Breast epithelium (tissue), 4 donors: ENCODE measurements at regions not wholly inside any gene's neighbourhood (a gene's known extent, or its start where the extent isn't known, plus 50 kb on each side); places are given as distances from the start of the nearest gene placed in this dataset.

Experiments
- DNase-seq, 2 donors: peaks; one replicate each; pipeline ENCODE4 v3.0.0-alpha.2; 2019; ENCODE audit warnings: low spot score in 2 of 2
- H3K27ac ChIP-seq, 2 donors: fragments of 200-600 bp; sonication (generic) in 1 of 2; one replicate each; pipeline ENCODE4 v1.5.1; 2016 to 2019; ENCODE audit warnings: mild to moderate bottlenecking in 1 of 2
- H3K27me3 ChIP-seq, 2 donors: fragments of 200-600 bp; sonication (generic) in 1 of 2; one replicate each; pipeline versions ENCODE4 v1.5.1 to v1.6.0; 2017 to 2019; ENCODE audit warnings: control low read depth in 1 of 2, mild to moderate bottlenecking in 1 of 2
- H3K36me3 ChIP-seq: fragments of 200-600 bp; one replicate; pipeline ENCODE4 v1.5.1; 2019
- H3K4me1 ChIP-seq, 2 donors: fragments of 200-600 bp; sonication (generic); one replicate each; pipeline ENCODE4 v1.5.1; 2016 to 2019; ENCODE audit warnings: control low read depth in 1 of 2
- H3K4me3 ChIP-seq, 3 donors: fragments of 200-600 bp; sonication (generic); 1 replicate in 2 of 3; 2 replicates in 1 of 3; pipeline ENCODE4 v1.5.1; 2016 to 2019; ENCODE audit warnings: mild to moderate bottlenecking in 3 of 3, moderate library complexity in 2 of 3
- H3K9me3 ChIP-seq, 2 donors: fragments of 200-600 bp; sonication (generic) in 1 of 2; one replicate each; pipeline ENCODE4 v1.5.1; 2016 to 2019; ENCODE audit warnings: control low read depth in 1 of 2
- CTCF ChIP-seq, 3 donors: fragments of 450-650 bp; IDR thresholded peaks; one replicate each; pipeline ENCODE4 v1.5.1; 2016 to 2017; ENCODE audit warnings: antibody characterized with exemption in 3 of 3, mild to moderate bottlenecking in 3 of 3, moderate library complexity in 3 of 3
- POLR2A ChIP-seq: fragments of 450-650 bp; IDR thresholded peaks from one replicate; pipeline ENCODE4 v1.6.1; 2016; ENCODE audit warnings: antibody characterized with exemption, mild to moderate bottlenecking, moderate library complexity
- POLR2AphosphoS5 ChIP-seq, 3 donors: sonication (generic); formaldehyde crosslinking; IDR thresholded peaks; one replicate each; pipeline ENCODE4 v1.6.1; 2017; ENCODE audit warnings: antibody characterized with exemption in 3 of 3
- intact Hi-C: fragments of 100-400 bp; cut with DNase I; formaldehyde crosslinking; loops from one replicate; pipeline ENCODE4 v1.15.1; 2023; ENCODE audit warnings: low total_unique reads

- Histone ChIP-seq H3K27me3 (no peaks in the 10 kb centered on the region), H3K27ac (no peak overlapping the region), H3K4me3 (no peak overlapping the region), H3K9me3 (peaks cover 9 to 19% of the 10 kb centered on the region in 2 donors), H3K4me1 (no peaks in the 10 kb centered on the region), H3K36me3 (no peaks in the 10 kb centered on the region)
- TF ChIP-seq POLR2A (no peak), POLR2AphosphoS5 (IDR thresholded peaks at IDR 0.05) (no peak), CTCF (IDR thresholded peaks at IDR 0.05) (no peak)
- intact Hi-C loops, result no loop called here
- DNase-seq, result no peak
Observed at GRCh38 chr7:63008366-63008765, 990.3 kb upstream of the ZNF722 start.

GRCh38 chr7:63009771-63010170 lies 988.9 kb upstream of the ZNF722 start:
- Histone ChIP-seq H3K4me3 (no peak overlapping the region), H3K27ac (no peak overlapping the region), H3K27me3 (no peaks in the 10 kb centered on the region), H3K9me3 (peaks cover 15 to 33% of the 10 kb centered on the region in 2 donors), H3K36me3 (no peaks in the 10 kb centered on the region), H3K4me1 (no peaks in the 10 kb centered on the region)
- intact Hi-C loops, result no loop called here
- TF ChIP-seq CTCF (IDR thresholded peaks at IDR 0.05) (no peak), POLR2AphosphoS5 (IDR thresholded peaks at IDR 0.05) (no peak), POLR2A (no peak)
- no peak for DNase-seq

GRCh38 chr7:63012633-63013183 lies 985.9 kb upstream of the ZNF722 start:
- H3K9me3 ChIP-seq, result peaks cover 33 to 41% of the 10 kb centered on the region in 2 donors
- H3K27me3 ChIP-seq, result no peaks in the 10 kb centered on the region
- no peak overlapping the region for H3K4me3 ChIP-seq
- no peak for DNase-seq
- TF ChIP-seq POLR2A (no peak), POLR2AphosphoS5 (IDR thresholded peaks at IDR 0.05) (no peak), CTCF (IDR thresholded peaks at IDR 0.05) (no peak)
- intact Hi-C loops, result no loop called here
- no peak overlapping the region for H3K27ac ChIP-seq
- H3K4me1 ChIP-seq, result no peaks in the 10 kb centered on the region
- H3K36me3 ChIP-seq, result no peaks in the 10 kb centered on the region

GRCh38 chr7:63014792-63015191 lies 983.9 kb upstream of the ZNF722 start:
- intact Hi-C loops, result no loop called here
- H3K9me3 ChIP-seq, result peaks cover 36 to 56% of the 10 kb centered on the region in 2 donors

More at GRCh38 chr7:63014792-63015191, 983.9 kb upstream of the ZNF722 start:
- H3K4me3 ChIP-seq, result no peak overlapping the region
- no peak for TF ChIP-seq POLR2A
- no peak for TF ChIP-seq CTCF (IDR thresholded peaks at IDR 0.05)
- TF ChIP-seq POLR2AphosphoS5 (IDR thresholded peaks at IDR 0.05), result no peak
- no peaks in the 10 kb centered on the region for H3K4me1 ChIP-seq
- no peaks in the 10 kb centered on the region for H3K27me3 ChIP-seq
- H3K27ac ChIP-seq, result no peak overlapping the region
- no peak for DNase-seq
- H3K36me3 ChIP-seq, result no peaks in the 10 kb centered on the region
